IMR-90 (cell line): ENCODE measurements at regions not wholly inside any gene's neighbourhood (a gene's known extent, or its start where the extent isn't known, plus 50 kb on each side); places are given as distances from the start of the nearest gene placed in this dataset.

ENCODE experiments used
- ATAC-seq: fragments of 200-7000 bp; cut with Tn5 transposase; 2 replicates; pipeline ENCODE4 v1.9.1; 2020; ENCODE audit warnings: low read depth, mild to moderate bottlenecking, moderate library complexity
- BruUV-seq: library from RNA; stranded (reverse); fragments of 400-500 nt; replicated peaks from 2 replicates; lab custom pipeline; 2021; lab: Mats Ljungman, UMichigan
- CTCF ChIA-PET: fragments of 300-600 bp; formaldehyde crosslinking; extraction: SDS; loops from one replicate; lab custom pipeline; 2021; ENCODE audit warnings: antibody characterized with exemption; lab: Yijun Ruan, JAX
- POLR2A ChIA-PET: fragments of 300-600 bp; sonication (Branson Sonifier 250); formaldehyde crosslinking; loops from one replicate; lab custom pipeline; 2022; ENCODE audit warnings: antibody characterized with exemption; ENCODE audit not compliant: unreplicated experiment; lab: Charles Lee
- DNase-seq: peaks from one replicate; pipeline ENCODE4 v3.0.0; 2013
- H2AFZ ChIP-seq: replicated peaks from 2 replicates; pipeline ENCODE3; 2013; ENCODE audit warnings: low read length, mild to moderate bottlenecking; ENCODE audit not compliant: poor library complexity
- H2AK5ac ChIP-seq: 2 replicates; pipeline ENCODE4 v1.6.1; 2013; ENCODE audit warnings: low read depth, low read length, inconsistent platforms
- H2AK9ac ChIP-seq: replicated peaks from 2 replicates; pipeline ENCODE3; 2013; ENCODE audit warnings: mild to moderate bottlenecking, low read depth, low read length, moderate library complexity; ENCODE audit not compliant: poor library complexity
- H2BK120ac ChIP-seq: 2 replicates; pipeline ENCODE4 v1.6.1; 2013; ENCODE audit warnings: low read depth, low read length, inconsistent platforms
- H2BK15ac ChIP-seq: 3 replicates; pipeline ENCODE4 v1.6.1; 2013; ENCODE audit warnings: low read depth, low read length, inconsistent platforms
- H2BK20ac ChIP-seq: 2 replicates; pipeline ENCODE4 v1.6.1; 2013; ENCODE audit warnings: low read depth, mild to moderate bottlenecking, inconsistent platforms, low read length, moderate library complexity
- H2BK5ac ChIP-seq: 2 replicates; pipeline ENCODE4 v1.6.1; 2013; ENCODE audit warnings: mild to moderate bottlenecking, low read depth, low read length, inconsistent platforms; ENCODE audit not compliant: poor library complexity, severe bottlenecking
- H3K14ac ChIP-seq: replicated peaks from 2 replicates; pipeline ENCODE4 v1.6.1; 2013; ENCODE audit warnings: low read depth, low read length, inconsistent platforms
- H3K18ac ChIP-seq: 2 replicates; pipeline ENCODE4 v1.6.1; 2013; ENCODE audit warnings: low read depth, low read length, control low read depth
- H3K23ac ChIP-seq: 2 replicates; pipeline ENCODE4 v1.6.1; 2013; ENCODE audit warnings: low read depth, low read length, inconsistent platforms
- H3K27ac ChIP-seq: 2 replicates; pipeline ENCODE4 v1.5.1; 2013; ENCODE audit warnings: mild to moderate bottlenecking, control low read depth, low read length; ENCODE audit not compliant: insufficient read depth
- H3K27me3 ChIP-seq: 2 replicates; pipeline ENCODE4 v1.6.1; 2013; ENCODE audit warnings: low read length; ENCODE audit not compliant: control insufficient read depth, insufficient read depth
- H3K36me3 ChIP-seq: 2 replicates; pipeline ENCODE4 v1.6.1; 2013; ENCODE audit warnings: low read length, mixed read lengths; ENCODE audit not compliant: control insufficient read depth, insufficient read depth
- H3K4ac ChIP-seq: 2 replicates; pipeline ENCODE4 v1.6.1; 2013; ENCODE audit warnings: low read depth, low read length, inconsistent platforms
- H3K4me1 ChIP-seq: 2 replicates; pipeline ENCODE4 v1.6.1; 2013; ENCODE audit warnings: low read length, mixed read lengths; ENCODE audit not compliant: control insufficient read depth, insufficient read depth
- H3K4me2 ChIP-seq: 2 replicates; pipeline ENCODE4 v1.6.1; 2013; ENCODE audit warnings: low read depth, mild to moderate bottlenecking, control low read depth, low read length, moderate library complexity
- H3K4me3 ChIP-seq: 2 replicates; pipeline ENCODE4 v1.5.1; 2013; ENCODE audit warnings: low read depth, mild to moderate bottlenecking, control low read depth, low read length, moderate library complexity; ENCODE audit not compliant: insufficient read depth
- H3K56ac ChIP-seq: 2 replicates; pipeline ENCODE4 v1.6.1; 2013; ENCODE audit warnings: low read length, inconsistent platforms; ENCODE audit not compliant: insufficient read depth; ENCODE audit errors: extremely low read depth
- H3K79me1 ChIP-seq, 2 experiments: 2 replicates each; pipeline ENCODE4 v1.6.1; 2013; ENCODE audit warnings: low read length in 2 of 2, inconsistent platforms in 1 of 2, low read depth in 1 of 2
- H3K9ac ChIP-seq: 2 replicates; pipeline ENCODE4 v1.6.1; 2013; ENCODE audit warnings: low read depth, low read length, control low read depth
- H3K9me1 ChIP-seq: 2 replicates; pipeline ENCODE4 v1.6.1; 2013; ENCODE audit warnings: low read length, inconsistent platforms; ENCODE audit not compliant: insufficient read depth
- H3K9me3 ChIP-seq: 2 replicates; pipeline ENCODE4 v1.6.1; 2013; ENCODE audit warnings: low read length; ENCODE audit not compliant: control insufficient read depth, insufficient read depth
- H4K20me1 ChIP-seq: 2 replicates; pipeline ENCODE4 v1.6.1; 2013; ENCODE audit warnings: low read length, inconsistent platforms; ENCODE audit not compliant: insufficient read depth
- H4K5ac ChIP-seq: 2 replicates; pipeline ENCODE4 v1.6.1; 2013; ENCODE audit warnings: mild to moderate bottlenecking, low read depth, low read length, control low read depth
- H4K8ac ChIP-seq, 2 experiments: 2 replicates each; pipeline ENCODE4 v1.6.1; 2013; ENCODE audit warnings: low read depth in 2 of 2, low read length in 2 of 2, control low read depth in 1 of 2, inconsistent platforms in 1 of 2
- H4K91ac ChIP-seq: 2 replicates; pipeline ENCODE4 v1.6.1; 2013; ENCODE audit warnings: low read depth, low read length, inconsistent platforms; ENCODE audit not compliant: insufficient read depth
- BHLHE40 ChIP-seq: fragments of 150-350 bp; IDR thresholded peaks from 2 replicates; pipeline ENCODE4 v1.6.1; 2016; ENCODE audit warnings: mild to moderate bottlenecking, low read depth, low read length
- CHD1 ChIP-seq: IDR thresholded peaks from 2 replicates; pipeline ENCODE4 v1.6.1; 2012; ENCODE audit warnings: low read depth, low read length, improper control_type of control experiment
- CTCF ChIP-seq: conservative IDR thresholded peaks from 2 replicates; pipeline ENCODE4 v1.5.1; 2012; ENCODE audit warnings: mild to moderate bottlenecking, low read depth, low read length, improper control_type of control experiment
- FOS ChIP-seq: fragments of 150-350 bp; IDR thresholded peaks from 2 replicates; pipeline ENCODE4 v1.6.1; 2016; ENCODE audit warnings: low read depth, low read length
- MAFK ChIP-seq: IDR thresholded peaks from 2 replicates; pipeline ENCODE4 v1.6.1; 2012; ENCODE audit warnings: low read depth, low read length, improper control_type of control experiment
- MAZ ChIP-seq: IDR thresholded peaks from 2 replicates; pipeline ENCODE4 v1.6.1; 2012; ENCODE audit warnings: low read depth, mild to moderate bottlenecking, low read length, improper control_type of control experiment, moderate library complexity, borderline replicate concordance
- NFE2L2 ChIP-seq: fragments of 150-350 bp; IDR thresholded peaks from 2 replicates; pipeline ENCODE4 v1.6.1; 2016; ENCODE audit warnings: low read depth, mild to moderate bottlenecking, low read length
- RAD21 ChIP-seq: IDR thresholded peaks from 2 replicates; pipeline ENCODE4 v1.6.1; 2012; ENCODE audit warnings: low read length, improper control_type of control experiment
- RCOR1 ChIP-seq: IDR thresholded peaks from 2 replicates; pipeline ENCODE4 v1.6.1; 2012; ENCODE audit warnings: mild to moderate bottlenecking, low read length, improper control_type of control experiment; ENCODE audit not compliant: insufficient replicate concordance
- WGBS, 2 experiments: methylation state at CpG; one replicate each; pipeline versions ENCODE4 v1.1.5 to v1.1.7; 2013; ENCODE audit warnings: missing lambda C conversion rate in 2 of 2; ENCODE audit not compliant: insufficient read length in 1 of 2; ENCODE audit errors: extremely low coverage in 2 of 2; 5-methylcytosine and 5-hydroxymethylcytosine counted together
- dilution Hi-C: fragments of 300-500 bp; cut with HindIII; formaldehyde crosslinking; loops from one replicate; pipeline ENCODE4 v1.14.3; 2018; ENCODE audit warnings: low sequenced_read_pairs; ENCODE audit not compliant: unreplicated experiment
- in situ Hi-C: fragments of 300-500 bp; cut with MboI; formaldehyde crosslinking; loops from 3 replicates; pipeline ENCODE4 v1.14.3; 2019; ENCODE audit warnings: low sequenced_read_pairs, inconsistent platforms, mixed read lengths
- intact Hi-C: fragments of 100-400 bp; cut with micrococcal nuclease; formaldehyde crosslinking; loops from 2 replicates; pipeline ENCODE4 v1.10.0; 2022
- TF ChIP-seq, protein P1 (sequence below): fragments of 150-350 bp; IDR thresholded peaks from 2 replicates; pipeline ENCODE4 v1.6.1; 2016; ENCODE audit warnings: low read depth, mild to moderate bottlenecking, low read length, moderate library complexity, borderline replicate concordance
- TF ChIP-seq, protein P2 (sequence below): fragments of 150-350 bp; IDR thresholded peaks from 2 replicates; pipeline ENCODE4 v1.6.1; 2017; ENCODE audit warnings: mild to moderate bottlenecking, antibody characterized with exemption, low read length, low read depth

- no peak overlapping the region for H2AK5ac ChIP-seq
- dilution Hi-C loops = no loop called here
- no peak overlapping the region for H4K91ac ChIP-seq
- H2BK120ac ChIP-seq = no peak overlapping the region
- no TSS peak for BruUV-seq
- ChIA-PET POLR2A (no interaction called here), CTCF (no interaction called here)
- no peak overlapping the region for H4K5ac ChIP-seq
- no peak overlapping the region for H3K27ac ChIP-seq
- H3K9me1 ChIP-seq = peaks cover under 1% of the 10 kb centered on the region
- WGBS, 2 experiments = no CpG with 5 or more reads among the region's 8 CpGs
- no peak overlapping the region for H4K8ac ChIP-seq
- no peak overlapping the region for H3K56ac ChIP-seq
- H3K14ac ChIP-seq = no peak overlapping the region
- peak; percentile 18 for DNase-seq
- no peak overlapping the region for H3K18ac ChIP-seq
- H2BK20ac ChIP-seq = no peak overlapping the region; the same call in 1 of the 2 replicates
- no peak overlapping the region for H3K23ac ChIP-seq
- H2BK5ac ChIP-seq = no peak overlapping the region
- no peaks in the 10 kb centered on the region for H3K9me3 ChIP-seq
- ATAC-seq = no peak
- no peaks in the 10 kb centered on the region for H3K27me3 ChIP-seq
- peaks cover 10% of the 10 kb centered on the region for H3K4me1 ChIP-seq
- H2AFZ ChIP-seq = no peak overlapping the region
- no peaks in the 10 kb centered on the region for H4K20me1 ChIP-seq
- H3K4ac ChIP-seq = no peak overlapping the region
- H3K4me2 ChIP-seq = no peak overlapping the region
- H3K79me1 ChIP-seq = no peaks in the 10 kb centered on the region
- no peak overlapping the region for H3K4me3 ChIP-seq
- intact Hi-C loops = no loop called here
- H3K36me3 ChIP-seq = no peaks in the 10 kb centered on the region; the same call in 1 of the 2 replicates
- in situ Hi-C loops = loop anchor here (10.0 kb wide), 1 partner anchor 351 kb away; the partner anchor contains the start of gene TLN2
- no peak overlapping the region for H2BK15ac ChIP-seq
- TF ChIP-seq MAFK (no peak), BHLHE40 (no peak), NFE2L2 (no peak), FOS (no peak), CTCF (no peak), RCOR1 (no peak), MAZ (no peak), RAD21 (no peak), CHD1 (no peak)
- TF ChIP-seq, protein P1, sequence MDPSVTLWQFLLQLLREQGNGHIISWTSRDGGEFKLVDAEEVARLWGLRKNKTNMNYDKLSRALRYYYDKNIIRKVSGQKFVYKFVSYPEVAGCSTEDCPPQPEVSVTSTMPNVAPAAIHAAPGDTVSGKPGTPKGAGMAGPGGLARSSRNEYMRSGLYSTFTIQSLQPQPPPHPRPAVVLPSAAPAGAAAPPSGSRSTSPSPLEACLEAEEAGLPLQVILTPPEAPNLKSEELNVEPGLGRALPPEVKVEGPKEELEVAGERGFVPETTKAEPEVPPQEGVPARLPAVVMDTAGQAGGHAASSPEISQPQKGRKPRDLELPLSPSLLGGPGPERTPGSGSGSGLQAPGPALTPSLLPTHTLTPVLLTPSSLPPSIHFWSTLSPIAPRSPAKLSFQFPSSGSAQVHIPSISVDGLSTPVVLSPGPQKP = no peak
- TF ChIP-seq, protein P2, sequence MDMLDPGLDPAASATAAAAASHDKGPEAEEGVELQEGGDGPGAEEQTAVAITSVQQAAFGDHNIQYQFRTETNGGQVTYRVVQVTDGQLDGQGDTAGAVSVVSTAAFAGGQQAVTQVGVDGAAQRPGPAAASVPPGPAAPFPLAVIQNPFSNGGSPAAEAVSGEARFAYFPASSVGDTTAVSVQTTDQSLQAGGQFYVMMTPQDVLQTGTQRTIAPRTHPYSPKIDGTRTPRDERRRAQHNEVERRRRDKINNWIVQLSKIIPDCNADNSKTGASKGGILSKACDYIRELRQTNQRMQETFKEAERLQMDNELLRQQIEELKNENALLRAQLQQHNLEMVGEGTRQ = no peak
- no peak overlapping the region for H2AK9ac ChIP-seq
- no peak overlapping the region for H3K9ac ChIP-seq
Observed at GRCh38 chr15:62745621-62746225, 296.8 kb upstream of the TPM1 start.
